Dendritic cell treated with granulocyte-macrophage colony-stimulating factor and Interleukin-4, amounts not matched to agents 40 ng/mL and 50 ng/mL, for 4 days (primary cell): ENCODE measurements at regions not wholly inside any gene's neighbourhood (a gene's known extent, or its start where the extent isn't known, plus 50 kb on each side); places are given as distances from the start of the nearest gene placed in this dataset.

Experiments
- H3K27ac Mint-ChIP-seq: one replicate; pipeline ENCODE4 v1.8.0; 2022; ENCODE audit warnings: mild to moderate bottlenecking, mixed read lengths
- H3K27me3 Mint-ChIP-seq: one replicate; pipeline ENCODE4 v1.8.0; 2022; ENCODE audit warnings: mild to moderate bottlenecking, mixed read lengths
- H3K36me3 Mint-ChIP-seq: one replicate; pipeline ENCODE4 v1.8.0; 2022; ENCODE audit warnings: low read depth, mixed read lengths
- H3K4me1 Mint-ChIP-seq: one replicate; pipeline ENCODE4 v1.8.0; 2022; ENCODE audit warnings: low read depth, mixed read lengths
- H3K4me3 Mint-ChIP-seq: one replicate; pipeline ENCODE4 v1.8.0; 2022; ENCODE audit warnings: mild to moderate bottlenecking, moderate library complexity, mixed read lengths
- H3K9me3 Mint-ChIP-seq: one replicate; pipeline ENCODE4 v1.8.0; 2022; ENCODE audit warnings: mixed read lengths
- intact Hi-C: fragments of 100-400 bp; cut with micrococcal nuclease; formaldehyde crosslinking; loops from one replicate; pipeline ENCODE4 v1.15.0; 2022

DNA sequence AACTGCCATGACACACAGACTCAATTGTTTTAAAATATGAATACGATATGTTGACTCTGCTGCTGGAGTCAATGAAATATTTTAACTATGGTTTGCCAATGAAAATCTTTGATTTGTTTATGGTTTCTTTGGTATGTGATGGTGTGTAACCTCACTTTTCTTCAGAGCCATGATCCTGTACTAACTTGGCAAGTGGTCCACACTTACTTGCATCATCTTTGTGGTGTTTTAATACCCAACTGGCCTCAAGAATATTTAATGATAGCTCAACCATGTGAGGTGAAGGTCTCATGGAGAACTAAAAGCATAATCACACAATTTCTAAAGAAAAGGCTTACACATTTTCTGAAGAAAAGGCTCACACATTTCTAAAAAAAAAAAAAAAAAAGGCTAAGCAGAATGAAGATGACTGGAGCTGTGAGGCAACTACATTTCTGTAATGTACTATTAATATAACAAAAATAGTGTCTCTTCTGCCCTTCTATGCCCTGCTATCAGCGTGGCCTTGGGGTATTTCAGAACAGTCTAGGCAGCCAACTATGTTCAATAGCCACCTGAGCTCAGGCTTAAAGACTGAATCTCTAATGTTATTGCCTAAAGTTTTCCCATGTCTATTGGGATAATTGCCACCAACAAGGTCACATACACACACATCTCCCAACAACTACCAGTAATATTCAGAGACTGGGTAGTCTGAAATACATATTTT is 395.0 kb downstream of the MLLT3 start:
- no peak overlapping the region for H3K27ac Mint-ChIP-seq

GRCh38 chr9:20226345-20226744 is 396.0 kb downstream of the MLLT3 start:
- H3K36me3 Mint-ChIP-seq = no peaks in the 10 kb centered on the region
- intact Hi-C loops = no loop called here
- no peak overlapping the region for H3K4me3 Mint-ChIP-seq
- H3K4me1 Mint-ChIP-seq = peaks cover 15% of the 10 kb centered on the region
- H3K9me3 Mint-ChIP-seq = no peaks in the 10 kb centered on the region
- no peak overlapping the region for H3K27ac Mint-ChIP-seq
- no peaks in the 10 kb centered on the region for H3K27me3 Mint-ChIP-seq

More for the DNA sequence above, 395.0 kb downstream of the MLLT3 start:
- Mint-ChIP-seq H3K4me1 (peaks cover 15% of the 10 kb centered on the region), H3K4me3 (no peak overlapping the region), H3K36me3 (no peaks in the 10 kb centered on the region), H3K9me3 (no peaks in the 10 kb centered on the region), H3K27me3 (no peaks in the 10 kb centered on the region)
- intact Hi-C loops = no loop called here

DNA sequence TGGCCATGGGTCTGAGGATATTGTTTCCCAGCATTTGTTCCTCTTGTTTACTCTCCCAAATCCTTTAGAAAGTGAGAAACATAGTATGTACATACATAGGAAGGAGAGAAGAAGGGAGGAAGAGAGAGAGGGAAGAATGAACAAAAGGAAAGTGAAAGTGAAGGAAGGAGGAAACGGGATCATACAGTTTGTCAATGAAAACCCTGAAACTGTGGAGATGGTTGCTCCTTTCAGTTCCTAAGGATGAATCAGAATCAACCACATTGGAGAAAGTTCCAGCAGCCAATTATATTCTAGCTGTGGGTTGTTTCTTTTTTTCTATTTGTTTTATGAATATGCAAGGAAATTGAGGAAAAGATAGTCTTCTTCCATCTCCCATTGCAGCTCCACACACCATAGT is 396.5 kb downstream of the MLLT3 start:
- Mint-ChIP-seq H3K36me3 (no peaks in the 10 kb centered on the region), H3K4me1 (peaks cover 15% of the 10 kb centered on the region), H3K27ac (no peak overlapping the region), H3K9me3 (no peaks in the 10 kb centered on the region), H3K27me3 (no peaks in the 10 kb centered on the region), H3K4me3 (no peak overlapping the region)
- intact Hi-C loops = no loop called here

GRCh38 chr9:20224756-20225155 is 397.5 kb downstream of the MLLT3 start:
- Mint-ChIP-seq H3K4me1 (peaks cover 15% of the 10 kb centered on the region), H3K4me3 (no peak overlapping the region), H3K9me3 (no peaks in the 10 kb centered on the region), H3K27ac (no peak overlapping the region), H3K36me3 (no peaks in the 10 kb centered on the region), H3K27me3 (no peaks in the 10 kb centered on the region)
- intact Hi-C loops = no loop called here

DNA sequence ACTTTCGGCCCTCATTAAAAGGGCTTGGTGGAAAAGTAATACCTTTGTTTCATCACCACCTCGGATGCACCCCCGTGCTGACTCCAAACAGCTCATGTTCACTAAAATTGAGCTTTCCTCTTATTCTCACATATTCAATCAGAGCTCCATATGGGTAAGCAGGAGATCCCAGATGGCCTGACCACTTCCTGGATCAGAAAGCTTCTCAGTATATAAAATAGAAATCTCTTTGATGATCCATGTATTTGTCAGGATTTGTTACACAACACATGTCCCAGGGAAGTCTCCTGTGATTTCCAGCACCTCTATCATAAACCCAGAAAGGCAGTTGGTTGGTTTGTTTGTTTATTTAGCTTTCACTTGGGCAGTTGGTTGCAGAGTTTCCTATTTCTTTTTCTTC is 402.0 kb downstream of the MLLT3 start:
- no peak overlapping the region for H3K4me3 Mint-ChIP-seq
- H3K27ac Mint-ChIP-seq = no peak overlapping the region
- peaks cover 2% of the 10 kb centered on the region for H3K27me3 Mint-ChIP-seq
- H3K36me3 Mint-ChIP-seq = no peaks in the 10 kb centered on the region
- intact Hi-C loops = no loop called here
- no peaks in the 10 kb centered on the region for H3K9me3 Mint-ChIP-seq
- H3K4me1 Mint-ChIP-seq = no peaks in the 10 kb centered on the region

- H3K36me3 Mint-ChIP-seq = no peaks in the 10 kb centered on the region
- H3K27ac Mint-ChIP-seq = no peak overlapping the region
- no peaks in the 10 kb centered on the region for H3K9me3 Mint-ChIP-seq
Measured at GRCh38 chr9:20219437-20219836, 402.9 kb downstream of the MLLT3 start.

GRCh38 chr9:20217596-20217995 is 404.7 kb downstream of the MLLT3 start:
- Mint-ChIP-seq H3K4me1 (no peaks in the 10 kb centered on the region), H3K36me3 (no peaks in the 10 kb centered on the region), H3K4me3 (no peak overlapping the region), H3K27ac (no peak overlapping the region), H3K9me3 (no peaks in the 10 kb centered on the region), H3K27me3 (peaks cover 2% of the 10 kb centered on the region)
- intact Hi-C loops = no loop called here

More at GRCh38 chr9:20219437-20219836, 402.9 kb downstream of the MLLT3 start:
- H3K27me3 Mint-ChIP-seq = peaks cover 2% of the 10 kb centered on the region
- intact Hi-C loops = no loop called here
- H3K4me3 Mint-ChIP-seq = no peak overlapping the region
- H3K4me1 Mint-ChIP-seq = no peaks in the 10 kb centered on the region

DNA sequence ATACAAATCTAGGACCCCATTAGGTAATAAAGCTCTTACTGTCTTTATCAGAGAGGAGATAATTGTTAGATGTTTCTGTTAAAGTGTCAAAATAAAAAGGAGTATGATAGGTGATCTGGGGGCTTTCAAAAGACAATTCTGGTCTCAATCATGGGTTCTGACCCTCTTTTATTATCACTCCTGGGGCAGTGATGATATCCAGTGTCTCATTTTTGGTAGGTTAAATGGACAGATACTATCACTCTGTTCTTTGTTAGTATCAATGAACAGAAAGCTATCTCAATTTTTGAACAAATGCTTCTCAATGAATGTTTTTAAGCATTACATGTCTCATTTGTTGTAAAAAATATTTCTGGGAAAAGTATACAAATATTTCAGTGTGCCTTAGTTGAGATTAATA is 405.9 kb downstream of the MLLT3 start:
- intact Hi-C loops = no loop called here
- Mint-ChIP-seq H3K4me3 (no peak overlapping the region), H3K36me3 (no peaks in the 10 kb centered on the region), H3K9me3 (no peaks in the 10 kb centered on the region), H3K27ac (no peak overlapping the region), H3K27me3 (peaks cover 2% of the 10 kb centered on the region), H3K4me1 (no peaks in the 10 kb centered on the region)

DNA sequence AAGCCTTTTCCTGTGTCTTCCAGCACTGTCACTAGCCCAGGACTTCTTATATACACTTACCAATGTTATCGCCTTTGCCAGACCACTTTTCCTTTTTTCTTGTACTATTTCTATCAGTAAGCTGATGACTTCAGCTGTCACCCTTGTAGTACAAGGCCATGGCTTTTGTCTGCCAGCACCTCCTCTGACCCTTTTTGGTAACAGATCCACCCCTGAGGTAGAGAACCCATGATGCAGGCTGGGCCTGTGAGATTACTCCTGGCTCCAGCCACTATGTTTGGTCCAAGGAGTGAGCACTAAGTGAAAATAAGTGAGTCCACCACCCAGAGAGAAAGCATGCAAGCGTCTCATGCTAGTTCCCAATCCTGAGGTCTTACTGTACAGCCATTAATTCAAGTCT is 406.7 kb downstream of the MLLT3 start:
- no peaks in the 10 kb centered on the region for H3K36me3 Mint-ChIP-seq
- H3K4me1 Mint-ChIP-seq = no peaks in the 10 kb centered on the region
- no peak overlapping the region for H3K4me3 Mint-ChIP-seq
- peaks cover 2% of the 10 kb centered on the region for H3K27me3 Mint-ChIP-seq
- no peak overlapping the region for H3K27ac Mint-ChIP-seq
- no peaks in the 10 kb centered on the region for H3K9me3 Mint-ChIP-seq
- intact Hi-C loops = no loop called here

DNA sequence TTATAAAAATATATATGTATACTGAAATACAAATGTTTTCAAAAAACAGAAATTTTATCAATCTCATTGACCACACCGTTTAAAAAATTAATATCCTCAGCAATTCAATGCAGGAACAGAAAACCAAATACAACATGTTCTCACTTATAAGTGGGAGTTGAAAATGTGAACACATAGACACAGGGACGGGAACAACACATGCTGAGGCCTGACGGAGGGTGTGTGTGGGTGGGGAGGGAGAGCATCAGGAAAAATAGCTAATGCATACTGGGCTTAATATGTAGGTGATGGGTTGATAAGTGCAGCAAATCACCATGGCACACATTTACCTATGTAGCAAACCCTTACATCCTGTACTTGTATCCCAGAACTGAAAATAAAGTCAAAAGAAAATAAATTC is 409.5 kb downstream of the MLLT3 start:
- Mint-ChIP-seq H3K27me3 (peaks cover 2% of the 10 kb centered on the region), H3K27ac (no peak overlapping the region), H3K4me3 (no peak overlapping the region), H3K9me3 (no peaks in the 10 kb centered on the region), H3K36me3 (no peaks in the 10 kb centered on the region), H3K4me1 (no peaks in the 10 kb centered on the region)
- intact Hi-C loops = no loop called here

GRCh38 chr9:20209391-20210340 is 412.6 kb downstream of the MLLT3 start:
- Mint-ChIP-seq H3K9me3 (no peaks in the 10 kb centered on the region), H3K27me3 (no peaks in the 10 kb centered on the region), H3K4me3 (no peak overlapping the region), H3K4me1 (no peaks in the 10 kb centered on the region), H3K36me3 (no peaks in the 10 kb centered on the region), H3K27ac (no peak overlapping the region)
- intact Hi-C loops = no loop called here

DNA sequence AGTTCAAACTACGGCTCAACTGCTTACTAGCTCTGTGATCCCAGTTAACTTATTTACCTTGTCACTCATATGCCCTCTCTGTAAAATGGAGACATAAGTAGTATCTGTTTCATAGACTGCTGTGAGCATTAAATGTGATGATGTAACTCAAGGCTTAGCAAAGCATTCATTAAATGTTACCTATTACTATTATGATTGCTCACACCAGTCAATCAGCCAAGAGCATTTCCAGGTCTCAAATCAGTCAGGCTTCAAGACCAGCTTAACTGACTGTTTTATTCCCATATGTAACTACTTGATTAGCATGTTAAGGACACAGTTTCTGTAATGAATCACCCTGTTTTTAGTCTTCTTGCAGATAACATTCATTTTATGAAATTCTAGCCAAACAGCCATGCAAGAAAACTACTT is 413.3 kb downstream of the MLLT3 start:
- Mint-ChIP-seq H3K27ac (no peak overlapping the region), H3K9me3 (no peaks in the 10 kb centered on the region), H3K27me3 (no peaks in the 10 kb centered on the region), H3K36me3 (no peaks in the 10 kb centered on the region), H3K4me1 (no peaks in the 10 kb centered on the region), H3K4me3 (no peak overlapping the region)
- intact Hi-C loops = no loop called here

- H3K27ac Mint-ChIP-seq = no peak overlapping the region
- no peak overlapping the region for H3K4me3 Mint-ChIP-seq
- no peaks in the 10 kb centered on the region for H3K27me3 Mint-ChIP-seq
- no peaks in the 10 kb centered on the region for H3K36me3 Mint-ChIP-seq
- H3K9me3 Mint-ChIP-seq = no peaks in the 10 kb centered on the region
- H3K4me1 Mint-ChIP-seq = no peaks in the 10 kb centered on the region
- intact Hi-C loops = no loop called here
Measured at GRCh38 chr9:20208226-20208625, 414.1 kb downstream of the MLLT3 start.

GRCh38 chr9:20207176-20207575 is 415.1 kb downstream of the MLLT3 start:
- intact Hi-C loops = no loop called here
- H3K9me3 Mint-ChIP-seq = no peaks in the 10 kb centered on the region
- no peaks in the 10 kb centered on the region for H3K27me3 Mint-ChIP-seq
- no peak overlapping the region for H3K27ac Mint-ChIP-seq
- no peak overlapping the region for H3K4me3 Mint-ChIP-seq
- no peaks in the 10 kb centered on the region for H3K36me3 Mint-ChIP-seq
- H3K4me1 Mint-ChIP-seq = no peaks in the 10 kb centered on the region
